Hypothalamus (tissue), 51 donors: ENCODE measurements at regions not wholly inside any gene's neighbourhood (a gene's known extent, or its start where the extent isn't known, plus 50 kb on each side); places are given as distances from the start of the nearest gene placed in this dataset.

Source experiments
- DNase-seq, 51 donors: peaks; one replicate each; lab custom pipeline; 2025; lab: John Stamatoyannopoulos, UW

- DNase-seq, result no peak
These were observed 1613.8 kb downstream of the MAT2B start for GRCh38 chr5:165119175-165119574.

- DNase-seq, result no peak
These were observed 1621.2 kb downstream of the MAT2B start for GRCh38 chr5:165126598-165126997.

- DNase-seq, result no peak
These were observed 1622.5 kb downstream of the MAT2B start for GRCh38 chr5:165127941-165128340.

- no peak for DNase-seq
These were observed 1625.2 kb downstream of the MAT2B start for GRCh38 chr5:165130656-165131055.

GRCh38 chr5:165134155-165134554, 1628.7 kb downstream of the MAT2B start:
- DNase-seq, result no peak

- no peak for DNase-seq
These were observed 1630.1 kb downstream of the MAT2B start for GRCh38 chr5:165135565-165135964.

GRCh38 chr5:165137701-165138100, 1632.3 kb downstream of the MAT2B start:
- DNase-seq, result no peak

GRCh38 chr5:165138236-165138635, 1632.8 kb downstream of the MAT2B start:
- peak in 1 of 51 donors; percentile 5 for DNase-seq

GRCh38 chr5:165139262-165139661, 1633.8 kb downstream of the MAT2B start:
- no peak for DNase-seq

GRCh38 chr5:165139721-165140120, 1634.3 kb downstream of the MAT2B start:
- no peak for DNase-seq

- DNase-seq, result no peak
These were observed 1638.3 kb downstream of the MAT2B start for GRCh38 chr5:165143741-165144140.

- no peak for DNase-seq
These were observed 1644.0 kb downstream of the MAT2B start for GRCh38 chr5:165149431-165149830.

- no peak for DNase-seq
These were observed 1646.6 kb downstream of the MAT2B start for GRCh38 chr5:165152058-165152457.

- no peak for DNase-seq
These were observed 1651.8 kb downstream of the MAT2B start for GRCh38 chr5:165157219-165157618.

- DNase-seq, result no peak
These were observed 1655.8 kb downstream of the MAT2B start for GRCh38 chr5:165161204-165161603.

- DNase-seq, result no peak
These were observed 1658.4 kb downstream of the MAT2B start for GRCh38 chr5:165163861-165164260.

GRCh38 chr5:165173651-165174050, 1668.2 kb downstream of the MAT2B start:
- no peak for DNase-seq

GRCh38 chr5:165175041-165175440, 1669.6 kb downstream of the MAT2B start:
- no peak for DNase-seq

- no peak for DNase-seq
These were observed 1678.8 kb downstream of the MAT2B start for GRCh38 chr5:165184183-165184582.

GRCh38 chr5:165185716-165186115, 1680.3 kb downstream of the MAT2B start:
- no peak for DNase-seq

GRCh38 chr5:165187815-165188214, 1682.4 kb downstream of the MAT2B start:
- DNase-seq, result no peak

- DNase-seq, result no peak
These were observed 1683.2 kb downstream of the MAT2B start for GRCh38 chr5:165188556-165189175.

GRCh38 chr5:165196961-165197360, 1691.5 kb downstream of the MAT2B start:
- DNase-seq, result no peak
